ENCODE measurements at regions not wholly inside any gene's neighbourhood (a gene's known extent, or its start where the extent isn't known, plus 50 kb on each side); places are given as distances from the start of the nearest gene placed in this dataset.

GRCh38 chr7:52431082-52431815, 604.2 kb upstream of the POM121L12 start:
- H3K4me1 ChIP-seq = no peaks in the 10 kb centered on the region
- intact Hi-C loops (cut with DNase I) = no loop called here
- H3K4me3 ChIP-seq = no peak overlapping the region
- DNase-seq (no peak), ATAC-seq (no peak)
- 60% methylated on average over 1 of the region's 36 CpGs for WGBS (ENCODE audit: insufficient coverage, low coverage, low lambda C conversion rate, missing lambda C conversion rate)
- no peak overlapping the region for H3K27ac ChIP-seq
- H3K36me3 ChIP-seq = no peaks in the 10 kb centered on the region
- H3K27me3 ChIP-seq = no peaks in the 10 kb centered on the region
- no peaks in the 10 kb centered on the region for H3K9me3 ChIP-seq
- TF ChIP-seq CTCF (IDR thresholded peaks at IDR 0.05) (no peak), POLR2A (IDR thresholded peaks at IDR 0.05) (no peak)

- ATAC-seq (no peak), DNase-seq (no peak)
- Histone ChIP-seq H3K4me3 (no peak overlapping the region), H3K4me1 (no peaks in the 10 kb centered on the region), H3K36me3 (no peaks in the 10 kb centered on the region), H3K9me3 (no peaks in the 10 kb centered on the region), H3K27me3 (no peaks in the 10 kb centered on the region), H3K27ac (no peak overlapping the region)
- WGBS (ENCODE audit: insufficient coverage, low coverage, low lambda C conversion rate, missing lambda C conversion rate) = 40% methylated on average over 1 of the region's 1 CpG
- intact Hi-C loops (cut with DNase I) = no loop called here
- TF ChIP-seq CTCF (IDR thresholded peaks at IDR 0.05) (no peak), POLR2A (IDR thresholded peaks at IDR 0.05) (no peak)
These were observed 612.2 kb upstream of the POM121L12 start for GRCh38 chr7:52423251-52423650.

GRCh38 chr7:52413051-52413450, 622.4 kb upstream of the POM121L12 start:
- no peaks in the 10 kb centered on the region for H3K36me3 ChIP-seq
- intact Hi-C loops (cut with DNase I) = no loop called here
- H3K4me1 ChIP-seq = no peaks in the 10 kb centered on the region
- H3K9me3 ChIP-seq = no peaks in the 10 kb centered on the region
- no peak for DNase-seq
- TF ChIP-seq POLR2A (IDR thresholded peaks at IDR 0.05) (no peak), CTCF (IDR thresholded peaks at IDR 0.05) (no peak)
- H3K27ac ChIP-seq = no peak overlapping the region
- ATAC-seq = no peak
- 39% methylated on average over 5 of the region's 5 CpGs for WGBS (ENCODE audit: insufficient coverage, low coverage, low lambda C conversion rate, missing lambda C conversion rate)
- H3K27me3 ChIP-seq = no peaks in the 10 kb centered on the region
- no peak overlapping the region for H3K4me3 ChIP-seq

- intact Hi-C loops (cut with DNase I) = no loop called here
- DNase-seq (no peak), ATAC-seq (no peak)
- no peak for TF ChIP-seq CTCF (IDR thresholded peaks at IDR 0.05)
- H3K4me1 ChIP-seq = no peaks in the 10 kb centered on the region
- H3K27me3 ChIP-seq = no peaks in the 10 kb centered on the region
- no peaks in the 10 kb centered on the region for H3K9me3 ChIP-seq
- 58% methylated on average over 4 of the region's 4 CpGs for WGBS (ENCODE audit: insufficient coverage, low coverage, low lambda C conversion rate, missing lambda C conversion rate)
- H3K4me3 ChIP-seq = no peak overlapping the region
- H3K27ac ChIP-seq = no peak overlapping the region
- no peaks in the 10 kb centered on the region for H3K36me3 ChIP-seq
These were observed 625.4 kb upstream of the POM121L12 start for GRCh38 chr7:52410032-52410431.

All from right lobe of liver (tissue), 6 donors.